ENCODE measurements at regions not wholly inside any gene's neighbourhood (a gene's known extent, or its start where the extent isn't known, plus 50 kb on each side); places are given as distances from the start of the nearest gene placed in this dataset.

GRCh38 chr9:91036356-91036755 lies 234.7 kb downstream of the SYK start:
- in situ Hi-C loops (cut with HindIII; ENCODE audit: low pct_ligation_motif_present, low pct_unique_long_range_greater_than_20kb, low sequenced_read_pairs), result no loop called here
- DNase-seq, result no peak

GRCh38 chr9:91036826-91037510 lies 235.3 kb downstream of the SYK start:
- peak; percentile 41 for DNase-seq
- in situ Hi-C loops (cut with HindIII; ENCODE audit: low pct_ligation_motif_present, low pct_unique_long_range_greater_than_20kb, low sequenced_read_pairs), result no loop called here

GRCh38 chr9:91037511-91038482 lies 236.2 kb downstream of the SYK start:
- DNase-seq, result peak; percentile 23
- in situ Hi-C loops (cut with HindIII; ENCODE audit: low pct_ligation_motif_present, low pct_unique_long_range_greater_than_20kb, low sequenced_read_pairs), result no loop called here

GRCh38 chr9:91038483-91039124 lies 237.0 kb downstream of the SYK start:
- in situ Hi-C loops (cut with HindIII; ENCODE audit: low pct_ligation_motif_present, low pct_unique_long_range_greater_than_20kb, low sequenced_read_pairs), result no loop called here

GRCh38 chr9:91039125-91039834 lies 237.7 kb downstream of the SYK start:
- no peak for DNase-seq
- in situ Hi-C loops (cut with HindIII; ENCODE audit: low pct_ligation_motif_present, low pct_unique_long_range_greater_than_20kb, low sequenced_read_pairs), result no loop called here

More at GRCh38 chr9:91038483-91039124, 237.0 kb downstream of the SYK start:
- no peak for DNase-seq

GRCh38 chr9:91039835-91040140 lies 238.2 kb downstream of the SYK start:
- no peak for DNase-seq
- in situ Hi-C loops (cut with HindIII; ENCODE audit: low pct_ligation_motif_present, low pct_unique_long_range_greater_than_20kb, low sequenced_read_pairs), result no loop called here

- DNase-seq, result no peak
- in situ Hi-C loops (cut with HindIII; ENCODE audit: low pct_ligation_motif_present, low pct_unique_long_range_greater_than_20kb, low sequenced_read_pairs), result no loop called here
Measured at GRCh38 chr9:91040371-91041215, 239.0 kb downstream of the SYK start.

- in situ Hi-C loops (cut with HindIII; ENCODE audit: low pct_ligation_motif_present, low pct_unique_long_range_greater_than_20kb, low sequenced_read_pairs), result no loop called here
- no peak for DNase-seq
Measured at GRCh38 chr9:91042024-91042423, 240.4 kb downstream of the SYK start.

- in situ Hi-C loops (cut with HindIII; ENCODE audit: low pct_ligation_motif_present, low pct_unique_long_range_greater_than_20kb, low sequenced_read_pairs), result no loop called here
- no peak for DNase-seq
Measured at GRCh38 chr9:91042541-91042940, 240.9 kb downstream of the SYK start.

GRCh38 chr9:91043056-91043810 lies 241.6 kb downstream of the SYK start:
- no peak for DNase-seq
- in situ Hi-C loops (cut with HindIII; ENCODE audit: low pct_ligation_motif_present, low pct_unique_long_range_greater_than_20kb, low sequenced_read_pairs), result no loop called here

- DNase-seq, result no peak
- in situ Hi-C loops (cut with HindIII; ENCODE audit: low pct_ligation_motif_present, low pct_unique_long_range_greater_than_20kb, low sequenced_read_pairs), result no loop called here
Measured at GRCh38 chr9:91043811-91044175, 242.2 kb downstream of the SYK start.

GRCh38 chr9:91044354-91044753 lies 242.7 kb downstream of the SYK start:
- in situ Hi-C loops (cut with HindIII; ENCODE audit: low pct_ligation_motif_present, low pct_unique_long_range_greater_than_20kb, low sequenced_read_pairs), result no loop called here
- DNase-seq, result no peak

GRCh38 chr9:91045041-91045440 lies 243.4 kb downstream of the SYK start:
- DNase-seq, result no peak
- in situ Hi-C loops (cut with HindIII; ENCODE audit: low pct_ligation_motif_present, low pct_unique_long_range_greater_than_20kb, low sequenced_read_pairs), result no loop called here

- in situ Hi-C loops (cut with HindIII; ENCODE audit: low pct_ligation_motif_present, low pct_unique_long_range_greater_than_20kb, low sequenced_read_pairs), result no loop called here
- no peak for DNase-seq
Measured at GRCh38 chr9:91047529-91047928, 245.9 kb downstream of the SYK start.

- DNase-seq, result peak; percentile 58
- in situ Hi-C loops (cut with HindIII; ENCODE audit: low pct_ligation_motif_present, low pct_unique_long_range_greater_than_20kb, low sequenced_read_pairs), result no loop called here
Measured at GRCh38 chr9:91047993-91048607, 246.5 kb downstream of the SYK start.

- in situ Hi-C loops (cut with HindIII; ENCODE audit: low pct_ligation_motif_present, low pct_unique_long_range_greater_than_20kb, low sequenced_read_pairs), result no loop called here
Measured at GRCh38 chr9:91048749-91049148, 247.1 kb downstream of the SYK start.

GRCh38 chr9:91053824-91054223 lies 252.2 kb downstream of the SYK start:
- DNase-seq, result no peak

More at GRCh38 chr9:91048749-91049148, 247.1 kb downstream of the SYK start:
- DNase-seq, result peak; percentile 35

More at GRCh38 chr9:91053824-91054223, 252.2 kb downstream of the SYK start:
- in situ Hi-C loops (cut with HindIII; ENCODE audit: low pct_ligation_motif_present, low pct_unique_long_range_greater_than_20kb, low sequenced_read_pairs), result no loop called here
